ENCODE measurements at regions not wholly inside any gene's neighbourhood (a gene's known extent, or its start where the extent isn't known, plus 50 kb on each side); places are given as distances from the start of the nearest gene placed in this dataset.

DNA sequence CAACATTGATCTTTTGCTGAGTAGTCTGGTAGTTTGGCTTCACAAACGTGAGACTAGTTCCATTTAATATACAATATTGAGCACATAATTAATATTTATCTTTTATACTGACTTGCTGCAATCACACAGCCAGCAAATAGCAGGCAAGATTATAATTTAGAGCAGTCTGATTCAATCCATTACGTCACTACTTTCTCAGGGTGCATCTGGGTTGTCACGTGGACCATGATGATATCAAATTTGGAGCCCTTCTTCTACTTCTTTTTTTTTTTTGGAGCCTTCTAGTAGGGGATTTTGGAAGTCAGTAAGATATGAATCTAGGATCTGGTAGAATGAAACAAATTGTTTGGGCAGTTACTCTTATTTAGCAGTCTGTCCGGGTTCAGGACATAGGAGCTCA is 100.6 kb upstream of the SLC5A9 start:
- H3K9me3 ChIP-seq = no peaks in the 10 kb centered on the region
- H3K27me3 ChIP-seq = no peaks in the 10 kb centered on the region
- no peaks in the 10 kb centered on the region for H3K4me1 ChIP-seq
- no peak for TF ChIP-seq POLR2A (IDR thresholded peaks at IDR 0.05)
- TF ChIP-seq, protein P1, sequence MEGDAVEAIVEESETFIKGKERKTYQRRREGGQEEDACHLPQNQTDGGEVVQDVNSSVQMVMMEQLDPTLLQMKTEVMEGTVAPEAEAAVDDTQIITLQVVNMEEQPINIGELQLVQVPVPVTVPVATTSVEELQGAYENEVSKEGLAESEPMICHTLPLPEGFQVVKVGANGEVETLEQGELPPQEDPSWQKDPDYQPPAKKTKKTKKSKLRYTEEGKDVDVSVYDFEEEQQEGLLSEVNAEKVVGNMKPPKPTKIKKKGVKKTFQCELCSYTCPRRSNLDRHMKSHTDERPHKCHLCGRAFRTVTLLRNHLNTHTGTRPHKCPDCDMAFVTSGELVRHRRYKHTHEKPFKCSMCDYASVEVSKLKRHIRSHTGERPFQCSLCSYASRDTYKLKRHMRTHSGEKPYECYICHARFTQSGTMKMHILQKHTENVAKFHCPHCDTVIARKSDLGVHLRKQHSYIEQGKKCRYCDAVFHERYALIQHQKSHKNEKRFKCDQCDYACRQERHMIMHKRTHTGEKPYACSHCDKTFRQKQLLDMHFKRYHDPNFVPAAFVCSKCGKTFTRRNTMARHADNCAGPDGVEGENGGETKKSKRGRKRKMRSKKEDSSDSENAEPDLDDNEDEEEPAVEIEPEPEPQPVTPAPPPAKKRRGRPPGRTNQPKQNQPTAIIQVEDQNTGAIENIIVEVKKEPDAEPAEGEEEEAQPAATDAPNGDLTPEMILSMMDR (IDR thresholded peaks at IDR 0.05) = no peak
- no peak for TF ChIP-seq POLR2AphosphoS5 (IDR thresholded peaks at IDR 0.05; ENCODE audit: insufficient read depth in 1 of 2, low read depth in 1 of 2)
- no peak for DNase-seq (ENCODE audit: extremely low spot score in 2 of 2)
- no peak overlapping the region for H3K4me3 ChIP-seq
- intact Hi-C loops (cut with DNase I) = no loop called here
- H3K36me3 ChIP-seq = no peaks in the 10 kb centered on the region
- no peak overlapping the region for H3K27ac ChIP-seq

DNA sequence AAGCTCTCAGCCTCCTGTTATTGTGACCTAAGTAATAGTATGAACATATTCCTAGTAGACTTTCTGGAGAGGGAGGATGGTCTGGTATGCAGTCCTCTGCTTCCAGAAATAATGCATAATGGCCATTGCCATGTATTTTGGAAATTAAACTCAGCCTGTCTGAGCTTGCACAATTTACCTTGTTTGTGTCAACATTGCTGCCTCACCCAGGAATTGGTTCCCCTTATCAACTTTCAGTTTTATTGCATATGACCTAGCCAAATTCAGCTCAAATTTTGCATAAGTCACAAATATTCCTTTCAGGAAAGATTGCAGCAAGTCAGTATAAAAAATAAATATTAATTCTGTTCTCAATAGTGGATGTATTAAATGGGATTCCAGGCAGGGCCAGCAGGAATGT is 101.9 kb upstream of the SLC5A9 start:
- intact Hi-C loops (cut with DNase I) = no loop called here
- H3K36me3 ChIP-seq = no peaks in the 10 kb centered on the region
- no peaks in the 10 kb centered on the region for H3K27me3 ChIP-seq
- no peak for TF ChIP-seq POLR2A (IDR thresholded peaks at IDR 0.05)
- no peak for TF ChIP-seq POLR2AphosphoS5 (IDR thresholded peaks at IDR 0.05; ENCODE audit: insufficient read depth in 1 of 2, low read depth in 1 of 2)
- TF ChIP-seq, protein P1 (IDR thresholded peaks at IDR 0.05) = no peak
- H3K27ac ChIP-seq = no peak overlapping the region
- DNase-seq (ENCODE audit: extremely low spot score in 2 of 2) = no peak
- no peak overlapping the region for H3K4me3 ChIP-seq
- H3K9me3 ChIP-seq = no peaks in the 10 kb centered on the region
- no peaks in the 10 kb centered on the region for H3K4me1 ChIP-seq

DNA sequence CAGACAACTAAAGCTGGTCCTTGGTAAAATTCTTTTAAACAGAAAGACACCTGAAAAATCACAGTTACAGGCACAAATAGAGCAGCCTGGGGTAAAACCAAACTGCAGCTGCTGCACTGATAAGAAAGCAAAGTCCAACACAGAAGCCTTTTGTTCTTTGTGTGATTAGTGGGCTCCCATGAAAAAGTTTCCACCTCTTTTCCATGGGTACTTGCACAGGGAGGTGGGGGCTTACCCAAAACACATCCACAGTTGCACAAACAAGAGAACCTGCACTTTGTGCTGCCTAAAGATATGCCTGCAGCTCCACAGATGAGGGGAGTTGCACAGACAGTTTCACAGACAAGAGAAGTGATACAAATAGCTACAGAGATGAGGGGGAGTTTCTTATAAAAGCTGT is 106.7 kb upstream of the SLC5A9 start:
- H3K27ac ChIP-seq = no peak overlapping the region
- DNase-seq (ENCODE audit: extremely low spot score in 2 of 2) = no peak
- intact Hi-C loops (cut with DNase I) = no loop called here
- H3K27me3 ChIP-seq = no peaks in the 10 kb centered on the region
- H3K4me3 ChIP-seq = no peak overlapping the region
- no peaks in the 10 kb centered on the region for H3K9me3 ChIP-seq
- no peak for TF ChIP-seq POLR2A (IDR thresholded peaks at IDR 0.05)
- TF ChIP-seq, protein P1 (IDR thresholded peaks at IDR 0.05) = no peak
- no peak for TF ChIP-seq POLR2AphosphoS5 (IDR thresholded peaks at IDR 0.05; ENCODE audit: insufficient read depth in 1 of 2, low read depth in 1 of 2)
- H3K36me3 ChIP-seq = no peaks in the 10 kb centered on the region
- no peaks in the 10 kb centered on the region for H3K4me1 ChIP-seq

DNA sequence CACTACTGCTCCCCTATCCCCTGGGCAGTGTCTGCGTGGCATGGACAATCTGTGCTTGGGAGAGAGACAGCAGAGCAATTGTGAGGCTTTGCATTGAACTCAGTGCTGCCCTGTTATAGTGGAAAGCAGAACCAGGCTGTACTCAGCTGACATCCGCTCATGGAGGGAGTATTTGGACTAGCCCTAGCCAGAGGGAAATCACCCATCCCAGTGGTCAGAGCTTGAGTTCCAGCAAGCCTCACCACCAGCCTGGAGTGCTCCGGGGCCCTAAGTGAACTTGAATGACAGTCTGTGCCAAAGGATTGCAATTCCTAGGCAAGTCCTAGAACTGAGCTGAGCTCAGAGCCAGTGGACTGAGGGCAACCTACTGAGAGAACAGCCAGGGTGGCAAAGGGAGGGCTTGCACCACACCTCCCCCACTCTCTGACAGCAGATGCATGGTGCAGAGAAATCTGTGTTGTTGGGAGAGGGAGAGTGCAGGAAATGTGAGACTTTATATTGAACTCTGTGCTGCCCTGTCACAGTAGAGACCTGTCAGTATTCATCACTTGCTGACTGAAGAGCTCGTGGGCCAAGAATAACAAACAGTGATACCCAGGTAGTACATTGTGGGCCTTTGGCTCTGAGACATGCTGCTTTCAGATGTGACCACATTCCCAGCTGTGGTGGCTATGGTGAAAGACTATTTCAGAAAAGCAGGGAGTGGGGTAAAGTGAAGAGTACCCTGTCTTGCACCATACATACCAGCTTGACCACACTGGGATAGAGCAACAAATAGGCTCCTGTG is 107.7 kb upstream of the SLC5A9 start:
- Histone ChIP-seq H3K27ac (no peak overlapping the region), H3K9me3 (no peaks in the 10 kb centered on the region), H3K27me3 (no peaks in the 10 kb centered on the region), H3K4me3 (no peak overlapping the region), H3K4me1 (no peaks in the 10 kb centered on the region), H3K36me3 (no peaks in the 10 kb centered on the region)
- intact Hi-C loops (cut with DNase I) = no loop called here
- no peak for DNase-seq (ENCODE audit: extremely low spot score in 2 of 2)
- TF ChIP-seq, protein P1 (IDR thresholded peaks at IDR 0.05) = no peak
- TF ChIP-seq POLR2A (IDR thresholded peaks at IDR 0.05) (no peak), POLR2AphosphoS5 (IDR thresholded peaks at IDR 0.05; ENCODE audit: insufficient read depth in 1 of 2, low read depth in 1 of 2) (no peak)

DNA sequence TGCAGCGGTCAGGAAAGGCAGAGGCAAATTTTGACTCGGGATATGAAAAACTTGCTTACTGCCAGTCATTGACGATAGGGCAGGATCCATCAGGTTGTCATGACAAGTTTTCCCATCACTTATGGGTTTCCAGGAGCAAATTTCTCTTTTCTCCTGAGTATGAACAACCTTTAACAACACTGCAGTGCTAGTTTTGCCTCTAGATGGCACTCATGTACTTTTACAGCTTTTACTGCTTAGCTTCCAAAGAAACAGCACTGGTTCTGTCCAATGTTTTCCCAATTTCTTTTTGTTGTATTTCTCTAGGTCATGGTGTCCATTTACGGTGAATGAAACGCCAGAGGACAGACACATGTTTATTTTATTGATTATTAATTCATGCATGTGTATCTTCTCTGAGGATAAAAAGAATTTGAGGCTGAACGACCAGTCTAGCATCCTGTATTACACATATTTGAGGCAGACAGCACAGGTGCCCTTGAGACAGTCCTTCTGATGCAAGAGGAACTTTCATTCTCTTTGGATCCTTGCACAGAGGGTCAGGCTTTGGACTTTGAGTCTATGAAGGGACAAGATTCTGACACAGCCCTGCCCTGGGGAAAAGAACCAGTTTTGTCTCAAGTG is 112.3 kb upstream of the TRABD2B start:
- Histone ChIP-seq H3K4me3 (no peak overlapping the region), H3K27ac (no peak overlapping the region), H3K36me3 (no peaks in the 10 kb centered on the region), H3K9me3 (no peaks in the 10 kb centered on the region), H3K27me3 (no peaks in the 10 kb centered on the region), H3K4me1 (no peaks in the 10 kb centered on the region)
- TF ChIP-seq POLR2AphosphoS5 (IDR thresholded peaks at IDR 0.05; ENCODE audit: insufficient read depth in 1 of 2, low read depth in 1 of 2) (peak in 1 of 2 donors; percentile 9), POLR2A (IDR thresholded peaks at IDR 0.05) (no peak)
- TF ChIP-seq, protein P1 (IDR thresholded peaks at IDR 0.05) = peak; percentile 46 to 80 (median 70)
- no peak for DNase-seq (ENCODE audit: extremely low spot score in 2 of 2)
- intact Hi-C loops (cut with DNase I) = no loop called here

Measured in vagina (tissue), 2 donors.